PC-3 (cell line): ENCODE measurements at regions not wholly inside any gene's neighbourhood (a gene's known extent, or its start where the extent isn't known, plus 50 kb on each side); places are given as distances from the start of the nearest gene placed in this dataset.

Experiments used
- ATAC-seq: fragments of 200-7000 bp; cut with Tn5 transposase; 2 replicates; pipeline ENCODE4 v1.9.1; 2020; ENCODE audit warnings: mild to moderate bottlenecking, moderate library complexity
- BruUV-seq: library from RNA; stranded (reverse); fragments of 400-500 nt; replicated peaks from 2 replicates; lab custom pipeline; 2021; lab: Mats Ljungman, UMichigan
- CTCF ChIA-PET: fragments of 300-600 bp; sonication (Branson Sonifier 250); formaldehyde crosslinking; loops from one replicate; lab custom pipeline; 2022; ENCODE audit warnings: antibody characterized with exemption; lab: Charles Lee
- POLR2A ChIA-PET: fragments of 300-600 bp; sonication (Branson Sonifier 250); formaldehyde crosslinking; loops from one replicate; lab custom pipeline; 2022; ENCODE audit warnings: antibody characterized with exemption; ENCODE audit not compliant: unreplicated experiment; lab: Charles Lee
- DNase-seq: peaks from one replicate; pipeline ENCODE4 v3.0.0-alpha.2; 2015
- H2AFZ ChIP-seq: fragments of 300-600 bp; sonication (generic); 2 replicates; pipeline ENCODE4 v1.6.0; 2016; ENCODE audit warnings: antibody characterized with exemption, low read length
- H3F3A ChIP-seq: fragments of 300-600 bp; sonication (generic); one replicate; pipeline ENCODE4 v1.6.0; 2017; ENCODE audit warnings: antibody characterized with exemption, low read length, control low read depth, mild to moderate bottlenecking; ENCODE audit not compliant: unreplicated experiment
- H3K27ac ChIP-seq: fragments of 300-600 bp; sonication (generic); 2 replicates; pipeline ENCODE4 v1.5.1; 2016; ENCODE audit warnings: mild to moderate bottlenecking, low read length
- H3K27me3 ChIP-seq: fragments of 300-600 bp; sonication (generic); 2 replicates; pipeline ENCODE4 v1.6.1; 2016; ENCODE audit warnings: low read length, mixed read lengths
- H3K36me3 ChIP-seq: fragments of 300-600 bp; sonication (generic); 2 replicates; pipeline ENCODE4 v1.6.1; 2016; ENCODE audit warnings: low read depth, mixed run types, low read length, mixed read lengths
- H3K4me1 ChIP-seq: fragments of 300-600 bp; sonication (generic); 2 replicates; pipeline ENCODE4 v1.5.1; 2016; ENCODE audit warnings: low read length; ENCODE audit not compliant: insufficient read depth
- H3K4me2 ChIP-seq: fragments of 300-600 bp; sonication (generic); 2 replicates; pipeline ENCODE4 v1.6.0; 2016; ENCODE audit warnings: low read length
- H3K4me3 ChIP-seq: fragments of 300-600 bp; sonication (generic); 2 replicates; pipeline ENCODE4 v1.5.1; 2016; ENCODE audit warnings: mild to moderate bottlenecking, low read length, mixed read lengths
- H3K79me2 ChIP-seq: fragments of 300-600 bp; sonication (generic); 2 replicates; pipeline ENCODE4 v1.6.1; 2017; ENCODE audit warnings: low read length, mixed read lengths
- H3K9ac ChIP-seq: fragments of 300-600 bp; sonication (generic); 2 replicates; pipeline ENCODE4 v1.6.0; 2016; ENCODE audit warnings: mild to moderate bottlenecking, low read length
- H3K9me2 ChIP-seq: fragments of 300-600 bp; sonication (generic); replicated peaks from 2 replicates; pipeline ENCODE4 v1.6.1; 2016; ENCODE audit warnings: mixed run types, low read length, mixed read lengths
- H3K9me3 ChIP-seq: fragments of 300-600 bp; sonication (generic); 2 replicates; pipeline ENCODE4 v1.6.1; 2016; ENCODE audit warnings: low read length, mixed read lengths
- H4K20me1 ChIP-seq: fragments of 300-600 bp; sonication (generic); 2 replicates; pipeline ENCODE4 v1.6.1; 2016; ENCODE audit warnings: low read length, mixed read lengths
- EZH2 ChIP-seq: fragments of 300-600 bp; sonication (generic); IDR thresholded peaks from one replicate; pipeline ENCODE4 v1.6.1; 2017; ENCODE audit warnings: antibody characterized with exemption, mild to moderate bottlenecking, low read length; ENCODE audit not compliant: unreplicated experiment
- EZH2phosphoT487 ChIP-seq: fragments of 300-600 bp; sonication (generic); IDR thresholded peaks from 2 replicates; pipeline ENCODE4 v1.6.1; 2018; ENCODE audit warnings: mild to moderate bottlenecking, antibody characterized with exemption, low read length, borderline replicate concordance
- intact Hi-C: fragments of 100-400 bp; cut with micrococcal nuclease; formaldehyde crosslinking; loops from 2 replicates; pipeline ENCODE4 v1.9.0; 2023
- TF ChIP-seq, protein P1 (sequence below): fragments of 300-600 bp; sonication (generic); conservative IDR thresholded peaks from 2 replicates; pipeline ENCODE4 v1.5.1; 2017; ENCODE audit warnings: antibody characterized with exemption, low read depth, mild to moderate bottlenecking, low read length

DNA sequence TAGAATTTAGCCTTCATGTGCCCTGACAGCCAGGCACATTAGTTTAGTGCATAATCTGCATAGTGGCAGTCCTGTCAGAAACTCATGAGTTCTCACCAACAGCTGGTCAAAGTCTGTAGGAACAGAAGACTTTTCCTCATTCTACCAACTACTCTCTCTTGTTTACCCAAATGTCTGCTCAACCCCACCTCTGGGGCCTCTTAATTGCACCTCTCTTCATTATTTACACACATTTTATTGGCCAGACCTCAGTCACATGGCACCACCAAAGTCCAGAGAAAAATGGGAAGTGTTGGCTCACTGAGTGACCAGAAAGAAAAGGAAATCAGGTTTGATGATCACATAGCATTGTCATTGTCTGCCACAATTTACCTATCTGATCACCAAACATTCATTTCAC is 114.6 kb upstream of the PLXNC1 start:
- H3K9me3 ChIP-seq, result no peaks in the 10 kb centered on the region

DNA sequence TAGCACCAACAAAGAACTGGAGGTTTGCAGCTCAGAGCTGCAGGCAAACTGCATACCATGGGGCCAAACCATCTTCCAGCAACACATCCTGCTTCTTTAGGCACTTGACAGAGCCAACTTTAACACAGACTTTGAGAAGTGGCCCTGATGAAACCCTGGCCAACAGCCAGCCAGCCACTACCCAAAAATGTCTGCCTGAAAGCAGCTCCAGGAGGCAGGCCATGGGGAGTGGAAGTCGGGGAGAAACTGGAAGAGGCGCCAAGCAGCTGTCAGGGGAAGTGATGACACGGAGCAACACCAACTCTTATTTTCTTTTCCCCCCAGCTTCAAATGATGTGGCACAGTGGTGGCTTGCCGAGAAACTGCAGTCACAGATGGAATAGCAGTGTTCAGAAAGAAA is 110.9 kb upstream of the PLXNC1 start:
- Histone ChIP-seq H3K4me2 (no peak overlapping the region), H3K27me3 (no peaks in the 10 kb centered on the region), H3K36me3 (no peaks in the 10 kb centered on the region), H3K4me3 (no peak overlapping the region), H3K9me3 (no peaks in the 10 kb centered on the region), H3K4me1 (no peaks in the 10 kb centered on the region), H3K9ac (no peak overlapping the region), H3K9me2 (no peaks in the 10 kb centered on the region), H3F3A (no peaks in the 10 kb centered on the region), H3K79me2 (no peaks in the 10 kb centered on the region), H4K20me1 (no peaks in the 10 kb centered on the region), H3K27ac (no peak overlapping the region), H2AFZ (no peak overlapping the region)
- DNase-seq (no peak), ATAC-seq (no peak)
- POLR2A ChIA-PET, result no interaction called here
- BruUV-seq, result no TSS peak
- TF ChIP-seq, protein P1, sequence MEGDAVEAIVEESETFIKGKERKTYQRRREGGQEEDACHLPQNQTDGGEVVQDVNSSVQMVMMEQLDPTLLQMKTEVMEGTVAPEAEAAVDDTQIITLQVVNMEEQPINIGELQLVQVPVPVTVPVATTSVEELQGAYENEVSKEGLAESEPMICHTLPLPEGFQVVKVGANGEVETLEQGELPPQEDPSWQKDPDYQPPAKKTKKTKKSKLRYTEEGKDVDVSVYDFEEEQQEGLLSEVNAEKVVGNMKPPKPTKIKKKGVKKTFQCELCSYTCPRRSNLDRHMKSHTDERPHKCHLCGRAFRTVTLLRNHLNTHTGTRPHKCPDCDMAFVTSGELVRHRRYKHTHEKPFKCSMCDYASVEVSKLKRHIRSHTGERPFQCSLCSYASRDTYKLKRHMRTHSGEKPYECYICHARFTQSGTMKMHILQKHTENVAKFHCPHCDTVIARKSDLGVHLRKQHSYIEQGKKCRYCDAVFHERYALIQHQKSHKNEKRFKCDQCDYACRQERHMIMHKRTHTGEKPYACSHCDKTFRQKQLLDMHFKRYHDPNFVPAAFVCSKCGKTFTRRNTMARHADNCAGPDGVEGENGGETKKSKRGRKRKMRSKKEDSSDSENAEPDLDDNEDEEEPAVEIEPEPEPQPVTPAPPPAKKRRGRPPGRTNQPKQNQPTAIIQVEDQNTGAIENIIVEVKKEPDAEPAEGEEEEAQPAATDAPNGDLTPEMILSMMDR, result no peak
- TF ChIP-seq EZH2 (no peak), EZH2phosphoT487 (no peak)
- CTCF ChIA-PET, result no interaction called here
- intact Hi-C loops, result no loop called here

More for the DNA sequence above, 114.6 kb upstream of the PLXNC1 start:
- H3K4me2 ChIP-seq, result no peak overlapping the region
- DNase-seq (no peak), ATAC-seq (no peak)
- H3K27ac ChIP-seq, result no peak overlapping the region
- H3K4me1 ChIP-seq, result no peaks in the 10 kb centered on the region
- intact Hi-C loops, result no loop called here
- no TSS peak for BruUV-seq
- H3K9me2 ChIP-seq, result no peaks in the 10 kb centered on the region
- TF ChIP-seq EZH2phosphoT487, result no peak
- TF ChIP-seq, protein P1, result no peak
- no peak for TF ChIP-seq EZH2
- no peaks in the 10 kb centered on the region for H4K20me1 ChIP-seq
- no peaks in the 10 kb centered on the region for H3K79me2 ChIP-seq
- no peak overlapping the region for H3K9ac ChIP-seq
- H3K27me3 ChIP-seq, result no peaks in the 10 kb centered on the region
- no peaks in the 10 kb centered on the region for H3F3A ChIP-seq
- no peaks in the 10 kb centered on the region for H3K36me3 ChIP-seq
- POLR2A ChIA-PET, result no interaction called here
- CTCF ChIA-PET, result no interaction called here
- no peak overlapping the region for H3K4me3 ChIP-seq
- H2AFZ ChIP-seq, result no peak overlapping the region

DNA sequence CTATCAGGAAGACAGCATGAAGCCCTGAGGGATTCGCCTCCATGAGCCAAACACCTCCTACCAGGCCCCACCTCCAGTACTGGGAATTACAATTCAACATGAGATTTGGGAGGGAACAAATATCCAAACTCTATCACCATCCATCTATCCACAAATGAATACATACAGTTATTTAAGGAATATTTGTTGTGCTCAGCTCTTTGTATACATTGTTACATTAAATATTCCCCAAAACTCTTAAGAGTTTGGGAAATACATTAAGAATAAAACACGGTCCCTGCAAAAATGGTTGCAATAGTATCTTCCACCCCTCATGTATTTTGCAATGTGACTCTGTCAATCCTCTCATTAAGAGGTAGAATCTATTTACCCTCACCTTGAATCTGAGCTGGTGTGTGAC is 109.8 kb upstream of the PLXNC1 start:
- no peak for DNase-seq
- intact Hi-C loops, result no loop called here
- Histone ChIP-seq H4K20me1 (no peaks in the 10 kb centered on the region), H3K9ac (no peak overlapping the region), H3K4me2 (no peak overlapping the region), H3K4me1 (no peaks in the 10 kb centered on the region), H3K27me3 (no peaks in the 10 kb centered on the region), H3F3A (no peaks in the 10 kb centered on the region), H3K79me2 (no peaks in the 10 kb centered on the region), H3K36me3 (no peaks in the 10 kb centered on the region), H3K9me3 (no peaks in the 10 kb centered on the region), H2AFZ (no peak overlapping the region), H3K27ac (no peak overlapping the region), H3K9me2 (no peaks in the 10 kb centered on the region), H3K4me3 (no peak overlapping the region)
- CTCF ChIA-PET, result no interaction called here
- POLR2A ChIA-PET, result no interaction called here
- no peak for ATAC-seq
- no peak for TF ChIP-seq EZH2
- TF ChIP-seq, protein P1, result no peak
- no peak for TF ChIP-seq EZH2phosphoT487
- BruUV-seq, result no TSS peak
